DMS79 treated with DMSO at 0.1 percent for 48 hours (cell line): ENCODE measurements at regions not wholly inside any gene's neighbourhood (a gene's known extent, or its start where the extent isn't known, plus 50 kb on each side); places are given as distances from the start of the nearest gene placed in this dataset.
"Not testable (repeated sequence)": the region's sequence is repeated elsewhere in the genome, so short reads cannot be mapped to it uniquely, and the experiment has no call there.

Experiments
- DNase-seq: peaks from one replicate; lab custom pipeline; 2025; lab: John Stamatoyannopoulos, UW

DNA sequence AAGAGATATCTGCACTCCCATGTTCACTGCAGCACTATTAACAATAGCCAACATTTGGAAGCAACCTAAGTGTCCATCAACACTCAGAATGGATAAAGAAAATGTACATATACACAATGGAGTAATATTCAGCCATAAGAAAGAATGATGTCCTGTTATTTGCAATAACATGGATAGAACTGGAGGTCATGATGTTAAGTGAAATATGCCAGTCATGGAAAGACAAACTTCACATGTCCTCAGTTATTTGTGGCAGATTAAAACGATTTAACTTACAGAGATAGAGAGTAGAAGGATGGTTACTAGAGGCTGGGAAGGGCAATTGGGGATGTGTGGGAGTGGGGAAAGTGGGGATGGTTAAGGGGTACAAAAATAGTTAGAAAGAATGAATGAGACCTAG is 110.3 kb upstream of the PCSK5 start:
- DNase-seq, result no peak

DNA sequence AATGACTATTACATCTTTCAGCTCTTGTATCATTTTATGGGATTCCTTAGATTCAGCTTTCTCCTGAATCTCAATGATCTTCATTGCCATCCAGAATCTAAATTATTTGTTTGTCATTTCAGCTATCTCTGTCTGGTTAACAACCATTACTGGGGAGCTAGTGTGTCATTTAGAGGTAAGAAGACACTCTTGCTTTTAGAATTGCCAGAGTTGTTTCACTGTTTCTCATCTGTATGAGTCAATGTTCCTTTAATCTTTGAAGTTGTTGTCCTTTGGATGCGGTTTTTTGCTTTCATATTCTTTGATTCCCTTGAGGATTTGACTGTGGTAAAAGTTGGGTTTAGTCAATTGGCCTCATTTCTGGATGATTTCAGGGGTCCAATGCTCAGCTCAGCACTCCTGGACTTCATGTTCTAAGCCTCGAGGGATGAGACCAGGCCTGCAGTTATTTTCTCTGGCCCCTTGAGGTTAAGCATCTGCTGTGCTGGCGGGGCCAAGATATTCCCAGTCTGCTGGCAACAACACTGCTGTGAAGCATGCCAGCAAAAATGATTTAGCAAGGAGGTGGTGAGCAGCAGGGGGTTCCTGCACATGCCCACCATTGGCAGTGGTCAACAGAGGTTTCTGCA is 102.4 kb upstream of the PCSK5 start:
- DNase-seq, result no peak

DNA sequence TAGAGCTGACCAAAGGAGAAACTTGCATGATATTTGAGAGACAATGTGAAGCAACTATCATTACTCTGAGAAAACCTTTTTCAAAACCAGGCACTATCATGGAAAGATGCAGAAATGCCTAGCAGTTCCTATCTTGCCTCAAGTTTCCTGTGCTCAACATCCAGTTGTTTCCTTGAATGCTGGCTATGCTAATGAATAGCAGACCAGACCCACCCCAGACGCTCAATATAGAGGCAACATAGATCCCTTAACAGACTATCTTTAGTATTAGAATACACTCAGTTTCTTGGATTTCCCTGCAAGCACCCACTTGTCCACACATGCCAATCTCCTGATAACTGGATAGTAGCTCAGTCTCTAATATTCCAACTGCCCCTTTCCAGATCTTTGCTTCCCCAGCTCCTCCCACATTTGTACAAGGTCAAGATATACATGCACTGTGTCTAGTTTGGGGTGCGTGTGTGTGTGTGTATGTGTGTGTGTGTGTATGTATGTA is 93.3 kb upstream of the PCSK5 start:
- no peak for DNase-seq

DNA sequence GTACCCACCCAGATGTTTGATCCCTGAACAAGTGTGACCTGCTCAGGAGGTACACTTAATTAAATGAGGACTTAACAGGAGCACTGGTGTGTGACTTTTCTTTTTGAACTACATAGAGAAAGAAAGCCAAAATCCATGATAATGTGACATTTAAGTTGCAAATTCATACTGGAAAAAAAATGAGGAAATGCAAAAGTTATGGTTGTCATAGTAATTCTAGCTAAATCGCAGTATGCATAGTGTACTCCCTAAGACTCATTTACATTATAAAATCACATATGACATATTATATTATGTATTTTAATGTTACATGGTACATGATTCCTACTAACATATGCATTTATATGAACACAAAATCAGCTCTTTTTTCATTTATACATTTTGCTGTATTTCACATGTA is 92.0 kb upstream of the PCSK5 start:
- DNase-seq, result no peak

DNA sequence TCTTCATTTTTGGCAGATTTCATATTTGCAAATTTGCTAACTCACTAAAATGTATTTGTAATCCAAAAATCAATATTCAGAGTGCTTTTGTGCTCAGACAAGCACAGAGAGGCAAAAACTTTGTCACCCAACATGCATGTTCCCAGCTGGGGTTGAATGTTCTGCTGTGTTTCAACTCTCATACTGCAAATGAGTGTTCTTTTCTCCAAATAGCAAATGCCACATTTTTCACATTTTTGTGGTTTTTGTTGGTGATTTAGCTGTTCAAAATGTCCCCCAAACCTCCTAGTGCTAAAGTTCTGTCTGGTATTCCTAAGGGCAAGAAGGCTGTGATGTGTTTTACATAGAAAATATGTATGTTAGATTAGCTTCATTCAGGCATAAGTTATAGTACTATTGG is 87.3 kb upstream of the PCSK5 start:
- DNase-seq, result no peak

DNA sequence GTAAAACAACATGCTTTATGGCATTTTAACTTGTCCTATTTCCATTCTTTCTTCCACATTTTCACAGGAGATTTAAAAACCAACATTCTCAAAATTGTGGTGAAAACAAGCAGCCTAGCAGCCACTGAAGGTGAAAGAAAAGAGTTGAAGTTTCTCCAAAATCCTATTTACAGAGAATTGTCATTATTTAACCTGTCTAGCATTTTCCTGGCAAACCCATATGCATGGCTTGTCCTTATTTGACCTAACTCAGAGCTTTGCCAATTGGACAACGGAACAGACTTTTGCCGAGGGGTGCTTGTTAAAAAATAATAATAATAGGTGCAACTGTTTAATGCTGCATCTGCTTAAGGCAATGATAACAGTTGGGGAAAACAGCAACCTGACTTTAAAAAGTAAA is 80.4 kb upstream of the PCSK5 start:
- no peak for DNase-seq

DNA sequence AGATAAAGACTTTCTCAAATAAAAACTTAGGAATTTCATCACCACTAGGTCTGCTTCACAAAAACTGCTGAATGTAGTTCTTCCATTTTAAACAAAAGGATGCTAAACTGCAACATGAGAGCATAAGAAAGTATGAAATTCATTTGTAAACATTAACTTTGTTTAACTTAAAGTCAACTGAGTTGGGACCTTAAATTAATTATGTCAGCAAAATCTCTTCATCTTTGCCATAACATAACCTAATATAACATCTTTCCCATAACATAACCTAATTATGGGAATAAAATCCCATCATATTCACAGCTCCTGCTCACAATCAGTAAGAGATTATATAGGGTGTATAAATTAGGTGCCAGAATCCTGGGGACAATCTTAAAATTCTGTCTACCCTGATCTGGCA is 78.8 kb upstream of the PCSK5 start:
- no peak for DNase-seq

DNA sequence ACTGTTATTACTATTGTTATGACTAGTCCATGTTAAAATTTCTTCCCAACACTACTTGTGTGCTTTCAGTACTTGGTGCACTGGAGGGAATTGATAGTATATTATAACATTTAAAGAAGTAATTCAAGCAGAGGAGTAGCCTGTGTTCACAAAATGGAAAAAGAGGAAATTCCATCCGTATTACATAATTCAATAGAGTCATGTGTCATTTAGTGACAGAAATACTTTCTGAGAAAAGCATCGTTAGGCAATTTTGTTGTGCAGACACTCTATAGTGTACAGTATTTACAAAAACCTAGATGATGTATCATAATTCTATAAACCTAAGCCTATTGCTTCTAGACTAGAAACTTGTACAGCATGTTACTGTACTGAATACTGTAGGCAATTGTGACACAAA is 78.3 kb upstream of the PCSK5 start:
- DNase-seq, result no peak

DNA sequence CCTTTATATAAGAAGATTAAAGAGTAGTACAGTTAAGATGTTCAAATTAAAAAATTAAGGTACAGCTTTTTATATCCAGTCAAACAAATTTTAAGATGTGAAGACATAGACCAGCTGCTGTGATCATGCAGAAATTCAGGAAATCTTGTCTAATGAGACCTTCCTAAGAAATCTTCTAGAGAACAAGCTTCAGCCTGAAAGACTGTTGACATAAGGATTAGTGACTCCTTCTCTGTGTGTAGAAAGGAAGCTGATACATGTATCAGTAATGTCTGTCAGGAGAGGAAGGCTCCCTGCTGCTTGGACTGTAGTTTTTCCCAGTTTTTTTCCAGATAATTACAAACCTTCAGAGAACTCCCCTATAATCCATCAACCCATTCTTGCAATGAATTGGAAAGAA is 75.8 kb upstream of the PCSK5 start:
- no peak for DNase-seq

DNA sequence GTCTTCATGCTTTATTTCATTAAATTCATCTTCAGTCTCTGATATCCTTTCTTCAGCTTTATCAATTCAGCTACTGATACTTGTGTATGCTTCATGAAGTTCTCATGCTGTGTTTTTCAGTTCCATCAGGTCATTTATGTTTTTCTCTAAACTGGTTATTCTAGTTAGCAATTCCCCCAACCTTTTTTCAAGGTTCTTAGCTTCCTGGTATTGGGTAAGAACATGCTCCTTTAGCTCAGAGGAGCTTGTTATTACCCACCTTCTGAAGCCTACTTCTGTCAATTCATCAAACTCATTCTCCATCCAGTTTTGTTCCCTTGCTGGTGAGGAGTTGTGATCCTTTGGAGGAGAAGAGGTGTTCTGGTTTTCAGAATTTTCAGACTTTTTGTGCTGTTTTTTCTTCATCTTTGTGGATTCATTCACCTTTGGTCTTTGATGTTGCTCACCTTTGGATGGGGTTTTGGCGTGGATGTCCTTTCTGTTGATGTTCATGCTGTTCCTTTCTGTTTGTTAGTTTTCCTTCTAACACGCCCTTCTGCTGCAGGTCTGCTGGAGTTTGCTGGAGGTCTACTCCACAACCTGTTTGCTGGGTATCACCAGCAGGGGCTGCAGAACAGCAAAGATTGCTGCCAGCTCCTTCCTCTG is 69.9 kb upstream of the PCSK5 start:
- DNase-seq, result not testable (repeated sequence)

DNA sequence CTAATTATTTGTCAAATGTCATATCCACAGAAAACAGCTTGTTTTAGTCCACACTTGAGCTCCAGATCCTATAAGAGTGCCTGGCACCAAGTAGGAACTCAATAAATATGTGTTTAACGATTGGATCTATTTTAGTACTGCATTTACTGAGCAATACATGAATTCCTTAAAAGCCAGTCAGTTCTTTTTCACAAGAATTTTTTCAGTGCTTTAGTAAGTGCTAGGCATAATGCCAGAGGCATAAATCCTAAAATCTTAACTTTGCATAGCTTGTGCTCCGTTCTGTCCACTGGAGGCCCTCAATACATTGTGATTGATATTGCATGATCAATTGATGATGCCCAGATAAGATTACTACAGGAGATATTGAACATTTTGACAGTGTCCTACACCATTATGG is 67.3 kb upstream of the PCSK5 start:
- no peak for DNase-seq

DNA sequence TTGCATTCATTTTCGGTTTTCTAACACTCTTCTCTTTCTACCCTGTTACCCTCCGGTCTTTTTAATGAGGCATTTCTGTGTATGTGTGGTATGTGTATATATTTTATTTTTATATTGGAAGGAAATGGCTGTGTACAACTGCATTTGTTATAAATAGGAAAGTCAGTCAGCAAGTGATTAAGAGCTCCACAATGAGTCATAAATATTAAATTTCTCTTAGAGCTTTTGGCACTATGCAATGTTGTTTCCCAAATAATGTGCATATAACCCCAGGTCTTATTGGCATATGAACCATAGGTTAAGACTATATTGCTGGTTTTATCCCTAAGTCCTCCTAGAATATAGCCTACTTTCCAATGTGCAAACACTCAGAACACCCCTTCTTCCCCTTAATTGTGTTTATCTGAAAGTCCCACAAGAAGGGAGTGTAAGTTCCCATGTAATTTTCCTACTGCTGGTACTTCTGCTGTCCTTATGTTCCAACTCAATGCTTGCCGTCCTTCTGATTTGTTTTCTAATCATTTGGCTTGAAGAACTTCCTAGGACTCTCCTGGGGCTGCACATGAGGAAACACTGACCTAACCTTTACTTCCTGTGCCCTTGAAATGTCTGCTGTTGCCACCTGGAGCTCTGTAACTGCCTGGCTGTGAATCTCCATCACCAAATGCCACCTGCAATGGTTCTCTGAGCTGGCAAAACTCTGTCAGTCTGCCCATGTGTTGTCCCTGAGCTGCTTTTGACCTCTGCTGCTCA is 65.5 kb upstream of the PCSK5 start:
- DNase-seq, result no peak

DNA sequence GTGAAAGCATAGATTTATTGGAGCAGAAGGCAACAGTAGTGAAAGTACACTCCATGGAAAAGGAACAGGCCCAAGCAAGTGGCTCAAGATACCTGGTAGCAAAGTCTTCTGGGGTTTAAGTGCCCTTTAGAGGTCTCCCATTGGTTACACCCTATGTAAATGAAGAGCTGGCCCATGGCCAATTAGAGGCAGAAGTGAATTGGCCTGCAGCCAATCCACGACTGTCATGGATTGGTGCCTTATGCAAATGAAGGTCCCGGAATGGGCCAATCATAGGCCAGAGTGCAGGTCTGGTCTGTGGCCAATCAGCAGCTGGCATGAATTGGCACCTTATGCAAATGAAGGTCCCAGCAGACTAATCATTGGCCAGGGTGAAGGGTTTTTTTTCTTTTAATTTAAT is 64.2 kb upstream of the PCSK5 start:
- DNase-seq, result no peak

DNA sequence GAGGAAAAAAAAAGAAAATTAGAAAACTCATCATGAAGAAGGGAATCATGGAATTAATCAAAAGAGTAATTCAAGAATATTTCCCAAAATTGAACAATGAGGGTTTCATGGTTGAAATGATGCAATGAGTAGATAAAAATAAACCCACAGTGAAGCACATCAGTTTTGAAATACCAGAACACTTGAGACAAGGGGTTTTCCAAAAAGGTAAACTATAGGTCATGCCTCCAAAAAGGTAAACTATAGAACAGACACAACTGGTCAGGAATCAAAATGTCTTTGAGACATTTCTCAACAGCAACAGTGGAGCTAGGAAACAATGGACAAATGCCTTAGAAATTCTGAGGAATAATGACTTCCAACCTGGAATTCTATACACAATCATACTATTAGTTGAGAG is 60.2 kb upstream of the PCSK5 start:
- no peak for DNase-seq

DNA sequence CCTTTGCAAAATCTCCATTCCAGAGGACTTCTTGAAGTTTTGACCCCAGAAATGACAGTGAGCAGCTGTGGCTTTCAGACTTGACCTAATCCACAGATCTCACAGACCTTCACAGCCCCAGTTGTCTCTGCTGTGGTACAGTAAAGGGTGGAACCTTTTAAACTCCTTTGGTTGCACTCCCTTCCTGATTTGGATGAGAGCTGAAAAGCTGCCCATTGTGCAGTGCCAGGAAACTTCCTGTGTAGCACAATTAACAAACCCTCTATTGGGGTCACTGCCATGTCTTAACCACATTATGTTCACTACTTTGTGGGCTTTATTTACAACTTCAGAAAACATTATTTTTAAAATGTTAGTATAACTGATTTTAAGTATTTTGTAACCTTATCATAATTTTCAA is 56.7 kb upstream of the PCSK5 start:
- no peak for DNase-seq

DNA sequence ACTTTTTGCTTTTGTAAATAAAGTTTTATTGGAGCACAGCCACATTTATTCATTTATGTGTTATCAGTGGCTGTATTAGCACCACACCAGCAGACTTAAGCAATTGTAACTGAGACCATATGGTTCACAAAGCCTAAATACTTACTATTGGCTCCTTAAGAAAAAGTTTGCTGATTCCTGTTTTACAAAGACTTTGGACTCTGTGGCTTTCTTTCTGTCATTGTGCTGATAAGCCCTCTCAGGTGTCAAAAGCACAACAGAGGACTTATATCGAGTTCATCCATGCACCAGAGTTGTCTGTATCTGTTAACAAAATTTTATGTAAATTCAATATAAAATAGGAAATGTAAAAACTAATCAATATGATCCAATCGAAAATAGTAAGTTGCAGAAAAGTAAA is 55.6 kb upstream of the PCSK5 start:
- DNase-seq, result no peak
